ENCODE measurements at regions not wholly inside any gene's neighbourhood (a gene's known extent, or its start where the extent isn't known, plus 50 kb on each side); places are given as distances from the start of the nearest gene placed in this dataset.

DNA sequence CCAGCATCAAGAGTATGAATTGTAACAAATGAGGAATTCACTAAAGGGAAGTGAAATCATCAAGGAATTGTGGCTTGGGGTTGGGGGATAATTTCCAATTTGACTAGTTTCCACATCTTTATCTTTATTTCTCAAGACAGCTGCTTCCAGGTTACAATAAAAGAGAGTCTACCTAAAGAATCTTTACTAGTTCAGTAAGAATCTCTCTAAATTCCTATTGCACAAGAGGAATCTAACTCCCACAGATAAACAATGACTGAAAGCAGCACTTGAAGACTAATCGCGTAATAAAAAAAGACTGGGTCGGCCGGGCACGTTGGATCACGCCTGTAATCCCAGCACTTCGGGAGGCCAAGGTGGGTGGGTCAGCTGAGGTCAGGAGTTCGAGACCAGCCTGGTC, 194.4 kb downstream of the KBTBD8 start:
- Histone ChIP-seq H3K36me3 (no peaks in the 10 kb centered on the region), H3K27ac (no peak overlapping the region), H3K27me3 (no peaks in the 10 kb centered on the region), H3K9me3 (no peaks in the 10 kb centered on the region), H3K4me3 (no peak overlapping the region), H3K4me1 (no peaks in the 10 kb centered on the region)
- TF ChIP-seq, protein P1, sequence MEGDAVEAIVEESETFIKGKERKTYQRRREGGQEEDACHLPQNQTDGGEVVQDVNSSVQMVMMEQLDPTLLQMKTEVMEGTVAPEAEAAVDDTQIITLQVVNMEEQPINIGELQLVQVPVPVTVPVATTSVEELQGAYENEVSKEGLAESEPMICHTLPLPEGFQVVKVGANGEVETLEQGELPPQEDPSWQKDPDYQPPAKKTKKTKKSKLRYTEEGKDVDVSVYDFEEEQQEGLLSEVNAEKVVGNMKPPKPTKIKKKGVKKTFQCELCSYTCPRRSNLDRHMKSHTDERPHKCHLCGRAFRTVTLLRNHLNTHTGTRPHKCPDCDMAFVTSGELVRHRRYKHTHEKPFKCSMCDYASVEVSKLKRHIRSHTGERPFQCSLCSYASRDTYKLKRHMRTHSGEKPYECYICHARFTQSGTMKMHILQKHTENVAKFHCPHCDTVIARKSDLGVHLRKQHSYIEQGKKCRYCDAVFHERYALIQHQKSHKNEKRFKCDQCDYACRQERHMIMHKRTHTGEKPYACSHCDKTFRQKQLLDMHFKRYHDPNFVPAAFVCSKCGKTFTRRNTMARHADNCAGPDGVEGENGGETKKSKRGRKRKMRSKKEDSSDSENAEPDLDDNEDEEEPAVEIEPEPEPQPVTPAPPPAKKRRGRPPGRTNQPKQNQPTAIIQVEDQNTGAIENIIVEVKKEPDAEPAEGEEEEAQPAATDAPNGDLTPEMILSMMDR (IDR thresholded peaks at IDR 0.05): no peak
- DNase-seq (ENCODE audit: low spot score in 2 of 2): no peak
- intact Hi-C loops (cut with DNase I): no loop called here

DNA sequence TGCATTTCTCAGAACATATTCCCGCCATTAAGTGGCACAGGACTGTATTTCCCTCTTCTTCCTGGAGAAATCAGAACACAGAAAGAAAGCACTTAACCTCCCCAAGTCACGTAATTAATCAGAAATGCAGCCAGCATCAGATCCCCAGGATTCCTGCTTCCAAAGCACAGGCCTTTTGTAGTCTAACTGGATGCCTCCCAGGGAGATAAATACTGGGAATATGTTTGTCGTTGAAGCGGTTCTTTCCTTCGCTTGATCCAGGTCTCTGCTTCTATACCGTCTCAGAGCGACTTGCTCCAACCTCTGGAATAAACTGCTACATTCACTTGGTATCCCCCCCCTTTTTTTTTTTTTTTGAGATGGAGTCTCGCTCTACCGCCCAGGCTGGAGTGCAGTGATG, 198.6 kb downstream of the KBTBD8 start:
- DNase-seq (ENCODE audit: low spot score in 2 of 2): no peak
- TF ChIP-seq, protein P1 (IDR thresholded peaks at IDR 0.05): no peak
- no peaks in the 10 kb centered on the region for H3K9me3 ChIP-seq
- no peaks in the 10 kb centered on the region for H3K36me3 ChIP-seq
- no peaks in the 10 kb centered on the region for H3K27me3 ChIP-seq
- intact Hi-C loops (cut with DNase I): no loop called here
- no peak overlapping the region for H3K4me3 ChIP-seq
- H3K27ac ChIP-seq: no peak overlapping the region
- H3K4me1 ChIP-seq: no peaks in the 10 kb centered on the region

DNA sequence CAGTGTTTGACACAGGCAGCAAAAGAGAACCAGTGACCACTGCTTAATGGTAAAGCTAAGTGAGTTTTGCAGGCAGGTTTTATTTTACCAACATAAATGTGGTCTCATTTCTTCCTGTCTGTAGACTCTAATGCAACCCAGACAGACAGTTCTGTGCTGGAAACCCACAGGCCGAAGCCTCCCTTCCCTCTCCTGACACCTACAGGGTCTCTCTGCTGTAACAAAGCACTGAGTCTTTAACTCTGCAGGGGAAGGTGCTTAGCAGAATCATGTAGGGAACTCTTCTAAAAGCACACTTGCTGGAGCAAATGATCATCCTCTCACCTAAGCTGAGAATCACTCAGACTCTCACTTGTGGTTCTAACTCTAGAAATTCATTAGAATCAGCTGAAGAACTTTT, 200.3 kb downstream of the KBTBD8 start:
- H3K27me3 ChIP-seq: no peaks in the 10 kb centered on the region
- H3K9me3 ChIP-seq: no peaks in the 10 kb centered on the region
- H3K36me3 ChIP-seq: no peaks in the 10 kb centered on the region
- TF ChIP-seq, protein P1 (IDR thresholded peaks at IDR 0.05): no peak
- DNase-seq (ENCODE audit: low spot score in 2 of 2): no peak
- H3K4me1 ChIP-seq: no peaks in the 10 kb centered on the region
- H3K27ac ChIP-seq: no peak overlapping the region
- intact Hi-C loops (cut with DNase I): no loop called here
- no peak overlapping the region for H3K4me3 ChIP-seq

DNA sequence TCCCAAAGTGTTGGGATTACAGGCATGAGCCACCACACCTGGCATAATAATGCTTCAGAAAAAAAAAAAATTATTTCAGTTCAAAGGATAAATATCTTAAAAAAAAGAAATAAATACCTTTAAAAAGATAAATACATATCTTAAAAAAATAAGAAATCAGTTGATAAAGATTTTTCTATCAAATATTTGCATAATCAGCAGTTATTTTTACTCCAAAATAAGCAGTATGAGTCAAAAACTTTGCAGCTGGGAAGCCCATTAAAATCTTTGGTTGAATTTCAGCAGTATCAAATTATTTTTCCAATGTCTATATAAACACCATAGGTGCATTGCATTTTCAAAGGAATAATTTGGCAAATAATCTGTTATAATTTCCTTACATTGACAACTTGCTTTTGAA, 202.5 kb downstream of the KBTBD8 start:
- intact Hi-C loops (cut with DNase I): no loop called here
- H3K36me3 ChIP-seq: no peaks in the 10 kb centered on the region
- no peak overlapping the region for H3K27ac ChIP-seq
- no peaks in the 10 kb centered on the region for H3K9me3 ChIP-seq
- no peaks in the 10 kb centered on the region for H3K27me3 ChIP-seq
- no peaks in the 10 kb centered on the region for H3K4me1 ChIP-seq
- TF ChIP-seq, protein P1 (IDR thresholded peaks at IDR 0.05): no peak
- H3K4me3 ChIP-seq: no peak overlapping the region
- DNase-seq (ENCODE audit: low spot score in 2 of 2): no peak

DNA sequence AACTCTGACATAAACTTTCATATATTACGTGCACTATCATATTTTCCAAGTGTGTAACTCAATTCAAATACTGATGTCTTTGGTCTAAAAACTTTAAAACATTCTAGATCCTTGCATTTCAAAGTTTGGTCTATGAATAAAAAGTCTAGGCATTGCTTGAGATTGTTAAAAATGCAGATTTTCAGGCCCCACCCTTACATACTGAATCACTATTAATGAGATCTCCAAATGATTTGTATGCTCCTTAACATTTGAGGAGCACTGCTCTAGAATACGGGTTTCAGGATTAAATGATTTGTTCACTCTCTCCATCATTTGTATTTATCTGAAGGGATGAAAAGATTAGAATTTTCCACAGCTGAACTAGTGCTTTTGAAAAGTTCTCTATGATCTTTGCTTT, 202.9 kb downstream of the KBTBD8 start:
- DNase-seq (ENCODE audit: low spot score in 2 of 2): no peak
- H3K4me1 ChIP-seq: no peaks in the 10 kb centered on the region
- intact Hi-C loops (cut with DNase I): no loop called here
- H3K9me3 ChIP-seq: no peaks in the 10 kb centered on the region
- H3K36me3 ChIP-seq: no peaks in the 10 kb centered on the region
- H3K4me3 ChIP-seq: no peak overlapping the region
- H3K27me3 ChIP-seq: no peaks in the 10 kb centered on the region
- H3K27ac ChIP-seq: no peak overlapping the region
- TF ChIP-seq, protein P1 (IDR thresholded peaks at IDR 0.05): no peak

DNA sequence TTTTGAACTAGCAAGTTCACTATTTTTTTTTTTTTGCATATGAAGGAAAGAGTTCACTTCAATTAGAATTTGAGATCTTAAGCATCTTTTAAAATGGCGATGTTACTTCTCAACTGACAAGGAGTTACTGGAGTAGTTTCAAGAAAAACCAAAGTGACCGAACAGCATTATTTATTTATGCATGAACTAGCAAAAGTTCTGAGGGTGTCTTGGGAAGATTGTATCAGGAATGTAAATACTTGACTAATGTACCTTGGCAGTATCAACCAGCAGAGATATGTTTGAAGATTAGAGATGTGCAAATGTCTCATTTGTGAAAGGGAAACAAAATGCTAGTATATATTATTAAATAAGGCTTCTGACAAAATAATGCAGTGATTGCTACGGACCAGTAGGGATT, 203.9 kb downstream of the KBTBD8 start:
- no peak for DNase-seq (ENCODE audit: low spot score in 2 of 2)
- Histone ChIP-seq H3K36me3 (no peaks in the 10 kb centered on the region), H3K27ac (no peak overlapping the region)

More for the DNA sequence above, 203.9 kb downstream of the KBTBD8 start:
- H3K4me3 ChIP-seq: no peak overlapping the region
- no peaks in the 10 kb centered on the region for H3K9me3 ChIP-seq
- H3K27me3 ChIP-seq: no peaks in the 10 kb centered on the region
- H3K4me1 ChIP-seq: no peaks in the 10 kb centered on the region
- TF ChIP-seq, protein P1 (IDR thresholded peaks at IDR 0.05): no peak
- intact Hi-C loops (cut with DNase I): no loop called here

All from ascending aorta (tissue), 2 donors.